A204.1 (cell line): ENCODE measurements at regions not wholly inside any gene's neighbourhood (a gene's known extent, or its start where the extent isn't known, plus 50 kb on each side); places are given as distances from the start of the nearest gene placed in this dataset.

Source experiments
- FAIRE-seq: peaks from 2 replicates; lab custom pipeline; 2012; peaks lifted over from hg19 to GRCh38; lab: Jason Lieb, UNC

GRCh38 chr14:85296456-85297210, 233.3 kb upstream of the FLRT2 start:
- no peak for FAIRE-seq

DNA sequence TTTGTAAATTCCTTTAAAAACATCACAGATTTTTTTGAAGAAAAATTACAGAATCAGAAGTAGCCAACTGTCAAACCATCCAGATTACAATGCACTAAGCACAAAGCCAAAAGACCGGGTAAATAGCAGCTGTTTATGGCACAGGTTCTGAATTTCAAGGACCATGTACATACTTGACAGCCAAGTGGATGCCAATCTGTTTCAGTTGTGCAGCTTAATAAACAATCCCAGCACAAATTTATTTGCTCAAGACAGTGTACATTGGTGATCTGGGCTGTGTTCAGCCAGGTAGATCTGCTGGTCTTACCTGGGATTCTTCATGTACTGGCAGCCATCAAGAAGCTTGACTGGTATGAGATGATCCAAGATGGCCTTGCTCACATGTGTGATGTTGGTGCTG, 229.8 kb upstream of the FLRT2 start:
- no peak for FAIRE-seq

GRCh38 chr14:85301506-85301905, 228.4 kb upstream of the FLRT2 start:
- no peak for FAIRE-seq

- no peak for FAIRE-seq
Observed at GRCh38 chr14:85306024-85306423, 223.9 kb upstream of the FLRT2 start.

DNA sequence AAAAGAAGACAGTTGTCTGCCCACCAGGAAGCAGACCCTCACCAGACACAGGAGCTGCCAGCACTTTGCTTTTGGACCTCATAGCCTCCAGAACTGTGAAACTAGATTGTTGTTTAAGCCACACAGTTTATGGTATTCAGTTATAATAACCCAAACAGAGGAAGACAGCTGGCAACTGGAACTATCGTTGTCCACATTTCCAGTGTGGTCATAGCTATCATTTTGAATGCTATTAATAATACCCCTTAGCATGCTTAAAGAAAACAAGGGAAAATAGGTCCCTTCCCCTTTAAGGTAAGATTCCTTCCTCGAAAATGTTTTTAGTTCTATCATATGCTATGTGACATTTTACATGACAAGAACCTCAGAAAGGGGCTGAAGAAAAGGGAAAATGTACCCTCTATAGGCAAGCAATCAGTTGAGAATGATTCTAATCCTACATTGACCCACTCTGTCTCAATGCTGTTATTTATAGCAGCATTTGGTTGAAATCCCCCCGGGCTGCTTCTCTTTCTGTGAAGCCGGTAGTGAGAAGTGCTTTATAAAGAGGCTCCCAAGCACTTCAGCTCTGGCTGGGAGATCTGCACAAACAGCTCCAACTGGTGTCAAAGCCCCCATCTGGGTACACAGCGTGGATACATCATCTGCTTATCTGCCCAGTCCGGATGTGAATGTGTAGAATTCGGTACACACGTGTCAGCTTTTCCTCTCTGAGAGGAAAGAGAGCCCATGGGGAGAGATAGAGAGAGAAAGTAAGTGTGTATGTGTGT, 221.2 kb upstream of the FLRT2 start:
- FAIRE-seq = no peak

DNA sequence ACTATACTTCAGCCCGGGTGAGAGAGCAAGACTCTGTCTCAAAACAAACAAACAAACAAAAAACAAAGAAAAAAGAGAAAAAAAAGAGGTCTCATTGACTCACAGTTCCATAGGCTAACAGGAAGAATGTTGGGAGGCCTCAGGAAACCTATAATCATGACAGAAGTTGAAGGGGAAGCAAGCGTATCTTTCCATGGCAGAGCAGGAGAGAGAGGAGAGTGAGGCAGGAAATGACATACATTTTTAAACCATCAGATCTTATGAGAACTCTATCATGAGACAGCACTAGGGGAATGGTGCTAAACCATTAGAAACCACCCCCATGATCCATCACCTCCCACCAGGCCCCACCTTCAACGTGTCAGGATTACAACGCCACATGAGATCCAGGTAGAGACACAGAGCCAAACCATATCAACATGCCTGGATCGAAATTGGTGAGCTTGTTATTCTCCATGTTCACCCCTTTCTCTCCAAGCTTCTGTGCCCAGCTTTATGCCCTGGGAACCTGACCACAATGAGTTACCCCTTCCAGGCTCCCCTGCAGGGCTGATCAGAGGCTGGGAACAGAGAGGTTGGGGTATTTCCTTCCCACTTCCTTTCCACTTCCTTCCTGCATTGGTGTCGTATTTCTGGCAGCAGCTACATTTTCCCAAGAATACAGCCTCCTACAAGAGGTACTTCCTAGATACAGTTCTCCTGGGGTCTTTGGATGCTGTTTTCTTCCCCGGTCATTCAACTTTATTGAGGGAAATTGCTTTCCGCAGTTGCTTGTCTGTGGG, 219.3 kb upstream of the FLRT2 start:
- no peak for FAIRE-seq

- no peak for FAIRE-seq
Observed at GRCh38 chr14:85313560-85314207, 216.3 kb upstream of the FLRT2 start.

GRCh38 chr14:85315290-85315689, 214.7 kb upstream of the FLRT2 start:
- FAIRE-seq = no peak

DNA sequence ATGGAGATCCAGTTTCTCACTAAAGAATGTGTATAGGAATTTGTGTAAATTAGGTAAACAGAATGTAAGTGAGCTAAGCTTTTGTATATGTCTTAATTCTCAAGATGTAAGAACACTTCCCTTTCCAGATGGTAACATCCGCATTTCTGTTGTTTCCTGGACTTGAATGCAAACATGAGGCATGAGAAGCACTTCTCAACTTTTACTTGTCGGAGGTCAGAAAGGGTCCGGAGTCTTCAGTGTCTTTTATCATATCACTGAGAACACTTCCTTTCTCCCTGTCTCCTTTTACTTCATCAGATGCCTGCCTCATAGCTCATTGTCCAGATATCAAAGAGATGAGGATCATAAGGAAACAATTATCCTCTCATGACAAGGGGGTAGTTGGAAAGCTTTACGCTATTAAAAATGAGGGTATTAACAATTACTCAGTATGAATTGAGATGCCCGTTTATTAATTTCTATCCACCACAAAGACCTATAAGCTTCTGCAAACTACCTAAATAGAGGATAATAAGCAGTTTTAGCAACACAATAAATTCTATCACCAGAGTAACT, 214.1 kb upstream of the FLRT2 start:
- FAIRE-seq = no peak

DNA sequence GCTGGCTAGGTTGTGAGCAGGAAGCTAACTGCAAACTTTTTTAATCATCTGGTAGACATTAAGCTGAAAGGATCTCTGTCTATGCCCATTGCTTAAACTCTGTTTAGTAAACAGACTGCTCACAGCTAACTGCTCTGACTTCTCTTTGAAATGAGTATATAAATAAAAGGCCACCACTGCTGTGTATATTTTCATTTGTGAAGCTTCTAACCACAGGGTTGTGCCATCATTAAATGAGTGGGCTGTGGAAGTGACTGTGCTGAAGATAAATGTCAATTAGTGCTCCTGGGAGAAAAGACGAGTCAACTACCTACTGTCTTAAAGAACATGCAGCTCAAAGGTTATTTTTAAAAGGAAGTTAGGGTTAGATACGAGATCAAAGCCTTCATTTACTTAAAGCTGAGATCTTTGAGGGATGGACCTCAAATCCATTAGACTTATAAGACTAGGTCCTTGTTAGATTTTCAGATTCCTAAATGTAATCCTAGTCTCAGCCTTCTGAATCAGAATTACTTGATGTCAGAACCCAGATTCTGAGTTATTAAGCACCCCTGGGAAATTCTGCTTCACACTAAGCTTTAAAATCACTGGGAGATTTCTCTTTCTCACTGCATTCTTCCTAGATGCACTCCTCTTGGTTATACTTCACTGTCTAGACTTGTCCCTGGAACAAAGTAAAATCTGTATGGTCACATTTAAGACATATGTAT, 213.1 kb upstream of the FLRT2 start:
- FAIRE-seq = no peak

DNA sequence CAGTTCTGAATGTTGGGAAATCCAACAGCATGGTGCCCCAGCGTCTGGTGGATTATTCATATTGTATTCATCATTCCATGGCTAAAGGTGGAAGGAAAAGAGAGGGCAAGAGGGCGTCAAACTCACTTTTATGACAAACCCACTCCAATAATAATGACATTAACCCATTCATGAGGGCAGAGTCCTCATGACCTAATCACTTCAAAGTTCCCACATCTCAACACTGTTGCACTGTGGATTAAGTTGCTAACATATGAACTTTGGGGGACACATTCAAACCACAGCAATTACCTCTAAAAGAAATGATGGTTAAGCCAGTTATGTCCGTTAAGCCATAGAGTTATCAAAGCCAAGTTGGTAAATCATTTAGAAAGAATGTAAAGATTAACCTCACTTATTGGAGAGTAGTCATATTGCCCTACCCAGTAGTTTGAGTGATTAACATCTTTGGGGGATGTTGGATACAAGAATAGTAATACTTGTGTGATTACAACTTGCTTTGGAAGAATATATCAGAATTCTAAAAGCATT, 212.4 kb upstream of the FLRT2 start:
- no peak for FAIRE-seq

DNA sequence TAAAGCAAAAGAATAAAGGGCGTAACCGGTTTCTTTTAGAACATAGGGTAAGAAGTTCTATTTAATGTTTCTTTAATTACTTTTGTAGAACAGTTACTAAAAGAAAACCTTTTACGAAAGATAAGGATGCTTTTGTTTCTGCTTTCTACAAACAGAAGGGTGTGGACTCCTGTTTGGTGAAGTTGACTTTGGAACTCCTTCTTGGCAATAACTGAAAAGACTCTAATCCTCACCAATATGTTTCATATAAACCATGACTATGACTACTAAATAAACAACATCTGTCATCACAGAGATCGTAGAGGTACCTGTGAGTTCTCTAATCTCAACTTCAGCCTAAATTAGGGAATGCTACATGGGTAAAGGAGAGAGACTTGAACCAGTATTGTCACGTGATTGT, 210.8 kb upstream of the FLRT2 start:
- FAIRE-seq = no peak

DNA sequence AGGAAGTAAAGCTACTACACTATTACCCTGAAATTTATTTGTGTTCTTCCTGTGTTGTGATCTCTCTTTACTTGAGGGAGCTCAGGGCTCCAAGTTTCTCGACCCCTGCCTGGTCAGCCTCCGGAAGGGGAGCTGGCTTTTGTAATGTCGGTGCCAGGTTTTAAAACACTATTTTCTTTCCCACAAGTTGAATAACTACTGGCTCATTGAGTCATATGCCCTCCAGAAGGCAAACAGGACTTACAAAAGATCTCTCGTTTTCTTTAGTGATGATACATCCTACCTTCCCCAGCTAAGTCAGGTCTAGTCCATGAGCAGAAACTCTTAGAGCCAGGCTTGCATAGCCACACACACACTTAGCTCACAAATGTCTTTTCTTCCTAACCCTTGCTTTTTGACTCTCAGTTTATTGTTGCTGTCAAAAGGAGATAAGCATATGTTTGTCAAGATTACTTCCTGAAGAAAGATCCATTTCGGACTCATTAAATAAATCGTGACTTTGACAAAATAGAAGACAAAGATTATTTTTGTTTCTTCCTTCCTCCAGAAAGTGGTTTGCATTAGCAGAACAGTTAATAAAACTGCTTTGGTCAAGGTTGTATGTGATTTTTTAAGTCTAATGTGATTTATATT, 209.8 kb upstream of the FLRT2 start:
- no peak for FAIRE-seq

DNA sequence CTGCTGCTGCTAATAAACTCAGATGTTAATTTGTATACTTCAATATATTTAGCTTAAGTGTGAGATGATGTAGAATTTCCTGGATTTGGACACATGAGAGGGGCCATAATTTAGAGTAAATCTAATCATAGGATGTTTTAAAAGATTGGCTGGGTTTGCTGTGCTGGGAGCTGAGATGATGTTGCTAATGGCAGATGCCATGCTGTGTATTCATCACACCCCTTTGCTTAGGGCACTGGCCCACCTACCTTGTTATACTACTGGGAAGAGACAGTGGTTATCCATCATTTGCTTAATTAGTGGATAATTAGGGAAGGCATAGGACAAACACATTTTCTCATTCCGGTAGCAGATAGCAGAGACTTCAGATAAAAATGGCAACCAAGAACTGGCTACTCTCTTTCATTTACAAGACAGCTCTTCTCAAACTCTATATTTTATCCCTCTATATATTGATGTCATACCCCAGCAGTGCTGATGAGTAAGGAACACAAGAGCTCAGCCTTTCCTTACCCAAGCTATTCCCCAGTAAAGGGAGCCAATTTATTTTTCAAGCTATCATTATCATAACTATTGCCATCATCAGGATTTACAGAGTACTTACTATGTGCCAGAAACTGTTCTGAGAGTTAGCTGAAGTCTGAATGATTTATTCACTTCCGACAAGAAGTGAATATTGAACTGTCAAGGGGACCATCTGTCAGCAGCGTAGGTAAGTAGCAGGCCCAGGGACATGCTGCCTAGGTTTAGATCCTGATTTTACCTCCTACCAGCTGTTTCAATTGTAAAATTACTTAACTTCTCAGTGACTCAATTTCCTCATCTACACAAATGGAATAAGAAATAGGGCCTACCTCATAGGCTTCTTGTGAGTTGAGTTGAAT, 204.6 kb upstream of the FLRT2 start:
- no peak for FAIRE-seq

DNA sequence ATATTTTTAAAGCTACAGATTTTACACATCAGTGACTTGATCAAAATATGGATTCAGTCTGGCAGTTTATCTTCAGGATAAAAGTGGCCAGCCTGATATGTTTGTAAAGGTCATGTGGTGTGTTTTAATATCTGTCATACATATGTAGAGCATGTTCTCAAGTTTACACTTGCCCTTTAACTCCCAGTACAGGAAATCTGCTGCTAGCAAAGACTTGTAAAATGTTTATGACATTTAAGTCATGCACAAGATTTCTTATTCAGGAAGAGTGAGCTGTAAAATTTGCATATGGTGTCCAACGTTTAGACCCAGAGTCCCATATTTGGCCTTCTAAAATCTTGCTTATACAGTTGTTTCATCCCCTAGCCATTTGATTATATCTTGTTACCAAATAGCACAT, 197.5 kb upstream of the FLRT2 start:
- no peak for FAIRE-seq

GRCh38 chr14:85333313-85333712, 196.6 kb upstream of the FLRT2 start:
- no peak for FAIRE-seq

- FAIRE-seq = no peak
Observed at GRCh38 chr14:85333841-85334240, 196.1 kb upstream of the FLRT2 start.

GRCh38 chr14:85334316-85334715, 195.6 kb upstream of the FLRT2 start:
- no peak for FAIRE-seq

DNA sequence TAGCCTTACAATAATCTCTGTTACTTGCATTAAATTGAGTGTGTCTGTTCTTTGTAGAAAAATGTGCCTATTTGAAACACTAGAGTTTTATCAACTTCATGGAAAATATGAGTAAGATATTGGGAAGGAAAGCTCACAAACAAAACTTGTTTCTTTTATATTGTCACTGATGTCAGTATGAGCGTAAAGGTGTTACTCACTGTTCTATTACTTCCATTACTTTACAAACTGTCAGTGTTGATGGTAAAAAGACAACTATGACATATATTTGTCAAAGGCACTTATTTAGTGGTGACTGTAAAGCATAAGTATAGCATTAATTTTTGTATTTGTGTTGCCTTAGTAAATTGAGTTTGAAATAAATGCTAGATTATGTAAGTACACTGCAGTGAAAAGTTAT, 193.7 kb upstream of the FLRT2 start:
- FAIRE-seq = no peak

DNA sequence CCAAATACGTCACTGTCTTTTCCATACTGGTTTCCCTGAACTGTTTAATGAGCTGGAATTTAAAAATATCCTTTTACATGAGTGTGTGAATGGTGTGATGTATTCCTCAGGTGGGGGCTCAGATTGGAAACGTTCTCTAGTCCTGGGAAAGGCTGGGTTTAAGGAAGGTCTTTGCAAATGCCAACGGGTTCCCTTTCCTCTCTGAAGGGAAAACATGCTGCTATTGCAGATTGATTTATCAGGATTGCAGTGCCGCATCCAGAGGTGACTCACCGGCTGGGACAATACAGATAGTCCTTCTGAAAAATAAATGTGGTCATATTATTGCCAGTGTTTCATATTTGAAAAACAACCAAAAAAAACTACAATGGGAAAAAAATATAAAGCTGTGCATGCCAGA, 193.1 kb upstream of the FLRT2 start:
- FAIRE-seq = no peak
